ENCODE measurements at regions not wholly inside any gene's neighbourhood (a gene's known extent, or its start where the extent isn't known, plus 50 kb on each side); places are given as distances from the start of the nearest gene placed in this dataset.

GRCh38 chr15:48028712-48029111, 92.1 kb upstream of the SLC24A5 start:
- Histone ChIP-seq H3K9ac (replicated peaks in 1 of 4; ENCODE audit: extremely low read depth in 1 of 4, low read depth in 3 of 4, low read length in 3 of 4) (no peak overlapping the region), H3K4ac (replicated peaks; ENCODE audit: insufficient read length, low read depth, low read length) (no peak overlapping the region), H2AFZ (ENCODE audit: low read length) (no peak overlapping the region), H4K8ac (ENCODE audit: extremely low read depth, insufficient read depth, low read length) (no peak overlapping the region; the same call in 1 of the 2 replicates), H4K91ac (replicated peaks; ENCODE audit: insufficient read length, low read length) (no peak overlapping the region), H3K14ac (ENCODE audit: insufficient read length) (no peak overlapping the region), H3K36me3 (ENCODE audit: control insufficient read depth in 2 of 4, insufficient read depth in 4 of 4, low read length in 3 of 4) (no peaks in the 10 kb centered on the region), H3K27ac (ENCODE audit: low read depth, low read length) (no peak overlapping the region), H3K79me2 (ENCODE audit: control insufficient read depth in 1 of 2, insufficient read depth in 2 of 2, low read length in 2 of 2) (no peaks in the 10 kb centered on the region), H3K27me3 (replicated peaks in 1 of 4; ENCODE audit: control insufficient read depth in 3 of 4, extremely low read depth in 1 of 4, insufficient read depth in 3 of 4, low read length in 3 of 4) (no peaks in the 10 kb centered on the region), H3K56ac (replicated peaks; ENCODE audit: insufficient read length, low read depth, low read length) (no peak overlapping the region), H3K23ac (ENCODE audit: insufficient read length) (no peak overlapping the region), H2BK5ac (ENCODE audit: low read depth, low read length) (no peak overlapping the region), H3K4me3 (ENCODE audit: extremely low read depth in 1 of 4, insufficient read depth in 2 of 4, low read depth in 3 of 4, low read length in 4 of 4) (no peak overlapping the region), H2AK5ac (ENCODE audit: low read depth, low read length) (no peak overlapping the region), H3K4me1 (replicated peaks in 1 of 4; ENCODE audit: control insufficient read depth in 3 of 4, insufficient read depth in 4 of 4, low read length in 3 of 4) (no peaks in the 10 kb centered on the region; a peak in 1 of 7 replicates), H3K23me2 (ENCODE audit: low read depth, low read length) (no peaks in the 10 kb centered on the region), H2BK120ac (replicated peaks; ENCODE audit: low read depth, low read length) (no peak overlapping the region), H3K4me2 (ENCODE audit: insufficient read depth in 1 of 2, low read depth in 2 of 2, low read length in 2 of 2) (no peak overlapping the region), H3K18ac (ENCODE audit: extremely low read depth, low read length) (no peak overlapping the region), H2BK15ac (ENCODE audit: low read length) (no peak overlapping the region), H4K20me1 (replicated peaks in 1 of 2; ENCODE audit: control insufficient read depth in 1 of 2, insufficient read depth in 2 of 2, low read length in 2 of 2) (no peaks in the 10 kb centered on the region), H2BK20ac (ENCODE audit: low read length) (no peak overlapping the region), H3K79me1 (ENCODE audit: low read depth, low read length) (no peaks in the 10 kb centered on the region), H3K9me3 (ENCODE audit: insufficient read depth in 2 of 2, low read depth in 1 of 2, low read length in 1 of 2) (no peaks in the 10 kb centered on the region), H2BK12ac (ENCODE audit: low read depth, low read length) (no peak overlapping the region; the same call in 1 of the 2 replicates), H4K5ac (ENCODE audit: insufficient read length, low read depth, low read length) (no peak overlapping the region)
- DNase-seq (ENCODE audit: low read depth in 1 of 2, low spot score in 2 of 2): no peak
- WGBS, 2 experiments (ENCODE audit: extremely low coverage in 1 of 2, insufficient coverage in 1 of 2, insufficient read length in 1 of 2, insufficient replicate concordance in 2 of 2, low coverage in 1 of 2, low lambda C conversion rate in 2 of 2, missing lambda C conversion rate in 1 of 2): 82% methylated on average over 2 of the region's 2 CpGs; no CpG with 5 or more reads in 1 of the 2 experiments
- ChIA-PET CTCF (ENCODE audit: partially characterized antibody) (interaction anchor here (0.6 to 0.7 kb wide), 2 partner anchors 40 to 337 kb away, joined by 3 read pairs; no protein-coding TSS in a partner anchor), POLR2A (ENCODE audit: partially characterized antibody) (no interaction called here)
- FAIRE-seq: no peak
- TF ChIP-seq CEBPB (IDR thresholded peaks at IDR 0.05; ENCODE audit: low read depth, low read length): no peak
- no peak for TF ChIP-seq SIN3A (conservative IDR thresholded peaks at IDR 0.05 in 1 of 2, IDR thresholded peaks at IDR 0.05 in 1 of 2; ENCODE audit: low read depth in 1 of 2, low read length in 2 of 2)
- no peak for TF ChIP-seq POU5F1 (IDR thresholded peaks at IDR 0.05; ENCODE audit: low read depth, low read length)
- no peak for TF ChIP-seq EP300 (IDR thresholded peaks at IDR 0.05; ENCODE audit: borderline replicate concordance in 1 of 2, low read depth in 2 of 2, low read length in 2 of 2)
- TF ChIP-seq CHD2 (IDR thresholded peaks at IDR 0.05; ENCODE audit: low read length): no peak
- no peak for TF ChIP-seq TCF12 (IDR thresholded peaks at IDR 0.05; ENCODE audit: low read depth, low read length)
- no peak for TF ChIP-seq RXRA (IDR thresholded peaks at IDR 0.05; ENCODE audit: insufficient read depth, low read depth, low read length)
